Astrocyte of the cerebellum (primary cell): ENCODE measurements at regions not wholly inside any gene's neighbourhood (a gene's known extent, or its start where the extent isn't known, plus 50 kb on each side); places are given as distances from the start of the nearest gene placed in this dataset.

Experiments
- DNase-seq: peaks from one replicate; pipeline ENCODE4 v3.0.0-alpha.2; 2011; ENCODE audit warnings: low read depth
- H3K4me3 ChIP-seq: 2 replicates; pipeline ENCODE4 v1.5.1; 2011; ENCODE audit warnings: mild to moderate bottlenecking, low read depth, low read length, moderate library complexity
- CTCF ChIP-seq: IDR thresholded peaks from 2 replicates; pipeline ENCODE4 v1.5.1; 2012; ENCODE audit warnings: low read length, low read depth, moderate library complexity, mild to moderate bottlenecking; ENCODE audit errors: missing control alignments
- in situ Hi-C: cut with HindIII; loops from 2 replicates; pipeline ENCODE4 v1.10.0; 2017; ENCODE audit warnings: low sequenced_read_pairs

GRCh38 chr3:8387571-8387970 is 114.1 kb upstream of the LMCD1 start:
- no peak for TF ChIP-seq CTCF
- in situ Hi-C loops: no loop called here
- DNase-seq: no peak
- no peak overlapping the region for H3K4me3 ChIP-seq

GRCh38 chr3:8399686-8400085 is 101.9 kb upstream of the LMCD1 start:
- no peak for TF ChIP-seq CTCF
- in situ Hi-C loops: no loop called here
- no peak for DNase-seq
- no peak overlapping the region for H3K4me3 ChIP-seq

- no peak overlapping the region for H3K4me3 ChIP-seq
- DNase-seq: no peak
- in situ Hi-C loops: no loop called here
- no peak for TF ChIP-seq CTCF
Observed at GRCh38 chr3:8400911-8401310, 100.7 kb upstream of the LMCD1 start.

GRCh38 chr3:8403996-8404395 is 97.6 kb upstream of the LMCD1 start:
- no peak overlapping the region for H3K4me3 ChIP-seq
- DNase-seq: no peak
- TF ChIP-seq CTCF: no peak
- in situ Hi-C loops: no loop called here

- no peak for TF ChIP-seq CTCF
- no peak for DNase-seq
- no peak overlapping the region for H3K4me3 ChIP-seq
- in situ Hi-C loops: no loop called here
Observed at GRCh38 chr3:8405144-8405543, 96.5 kb upstream of the LMCD1 start.

- no peak for DNase-seq
- no peak for TF ChIP-seq CTCF
- no peak overlapping the region for H3K4me3 ChIP-seq
- in situ Hi-C loops: no loop called here
Observed at GRCh38 chr3:8406479-8406878, 95.1 kb upstream of the LMCD1 start.
